WTC11 (cell line): ENCODE measurements at regions not wholly inside any gene's neighbourhood (a gene's known extent, or its start where the extent isn't known, plus 50 kb on each side); places are given as distances from the start of the nearest gene placed in this dataset.
A peak's percentile ranks its signal among the peaks of the same experiment; 100 is the strongest.

ENCODE experiments used
- ATAC-seq: fragments of 200-7000 bp; cut with Tn5 transposase; 2 replicates; pipeline ENCODE4 v1.10.0; 2021; ENCODE audit warnings: mild to moderate bottlenecking, moderate library complexity
- CTCF ChIA-PET: fragments of 300-600 bp; sonication (Branson Sonifier 250); formaldehyde crosslinking; loops from one replicate; lab custom pipeline; 2021; ENCODE audit warnings: antibody characterized with exemption; lab: Charles Lee
- POLR2A ChIA-PET: fragments of 350-600 bp; sonication (Branson Sonifier 250); formaldehyde crosslinking; loops from one replicate; lab custom pipeline; 2021; ENCODE audit warnings: antibody characterized with exemption; lab: Charles Lee
- DNase-seq: peaks from one replicate; pipeline ENCODE4 v3.0.0; 2021; ENCODE audit warnings: low spot score
- H3K27ac Mint-ChIP-seq: 2 replicates; pipeline ENCODE4 v1.8.0; 2021; ENCODE audit warnings: mixed read lengths
- H3K27me3 Mint-ChIP-seq: 2 replicates; pipeline ENCODE4 v1.8.0; 2021; ENCODE audit warnings: low read depth, mild to moderate bottlenecking, moderate library complexity, mixed read lengths
- H3K36me3 Mint-ChIP-seq: 2 replicates; pipeline ENCODE4 v1.8.0; 2021; ENCODE audit warnings: mixed read lengths
- H3K4me1 Mint-ChIP-seq: 2 replicates; pipeline ENCODE4 v1.8.0; 2022; ENCODE audit warnings: mixed read lengths
- H3K4me3 Mint-ChIP-seq: 2 replicates; pipeline ENCODE4 v1.8.0; 2021; ENCODE audit warnings: mild to moderate bottlenecking, moderate library complexity, mixed read lengths
- H3K9me3 Mint-ChIP-seq: 2 replicates; pipeline ENCODE4 v1.8.0; 2021; ENCODE audit warnings: mixed read lengths
- FOXJ3 ChIP-seq: sonication (generic); formaldehyde crosslinking; IDR thresholded peaks from 2 replicates; pipeline ENCODE4 v1.9.0; 2021; ENCODE audit warnings: missing genetic modification reagents, mild to moderate bottlenecking, borderline replicate concordance
- FOXP4 ChIP-seq: sonication (generic); formaldehyde crosslinking; IDR thresholded peaks from 2 replicates; pipeline ENCODE4 v1.8.0; 2022; ENCODE audit warnings: mild to moderate bottlenecking, missing genetic modification reagents
- HMGXB4 ChIP-seq: sonication (generic); formaldehyde crosslinking; IDR thresholded peaks from 2 replicates; pipeline ENCODE4 v1.8.1; 2023; ENCODE audit warnings: mild to moderate bottlenecking, moderate library complexity, missing genetic modification reagents
- JUN ChIP-seq: sonication (generic); formaldehyde crosslinking; IDR thresholded peaks from 2 replicates; pipeline ENCODE4 v1.8.0; 2023; ENCODE audit warnings: mild to moderate bottlenecking, missing genetic modification reagents
- KAT7 ChIP-seq: sonication (generic); formaldehyde crosslinking; IDR thresholded peaks from 2 replicates; pipeline ENCODE4 v1.8.1; 2023; ENCODE audit warnings: missing genetic modification reagents, mild to moderate bottlenecking, borderline replicate concordance
- MXD4 ChIP-seq: fragments of 250-450 bp; sonication (Bioruptor Pico); IDR thresholded peaks from 2 replicates; pipeline ENCODE4 v1.8.0; 2021; ENCODE audit warnings: mild to moderate bottlenecking, moderate library complexity, borderline replicate concordance
- NR2C2 ChIP-seq: sonication (generic); formaldehyde crosslinking; IDR thresholded peaks from 2 replicates; pipeline ENCODE4 v1.8.0; 2022; ENCODE audit warnings: mild to moderate bottlenecking, missing genetic modification reagents
- SOX15 ChIP-seq: fragments of 250-450 bp; sonication (Bioruptor Pico); IDR thresholded peaks from 2 replicates; pipeline ENCODE4 v1.9.0; 2021; ENCODE audit warnings: mild to moderate bottlenecking
- TEAD4 ChIP-seq: sonication (generic); formaldehyde crosslinking; IDR thresholded peaks from 2 replicates; pipeline ENCODE4 v1.8.0; 2022; ENCODE audit warnings: mild to moderate bottlenecking, missing genetic modification reagents
- ZBTB21 ChIP-seq: sonication (generic); formaldehyde crosslinking; IDR thresholded peaks from 2 replicates; pipeline ENCODE4 v1.8.1; 2023; ENCODE audit warnings: mild to moderate bottlenecking, missing genetic modification reagents, borderline replicate concordance
- ZNF232 ChIP-seq: sonication (generic); formaldehyde crosslinking; IDR thresholded peaks from 2 replicates; pipeline ENCODE4 v1.8.0; 2022; ENCODE audit warnings: mild to moderate bottlenecking, missing genetic modification reagents
- ZNF281 ChIP-seq: sonication (generic); formaldehyde crosslinking; IDR thresholded peaks from 2 replicates; pipeline ENCODE4 v1.8.0; 2023; ENCODE audit warnings: mild to moderate bottlenecking, missing genetic modification reagents
- ZNF396 ChIP-seq: fragments of 250-450 bp; sonication (Bioruptor Pico); IDR thresholded peaks from 2 replicates; pipeline ENCODE4 v1.8.0; 2021; ENCODE audit warnings: mild to moderate bottlenecking, moderate library complexity, borderline replicate concordance
- ZNF416 ChIP-seq: fragments of 250-450 bp; sonication (Bioruptor Pico); IDR thresholded peaks from 2 replicates; pipeline ENCODE4 v1.9.0; 2021; ENCODE audit warnings: mild to moderate bottlenecking, inconsistent platforms
- ZNF425 ChIP-seq: fragments of 250-450 bp; sonication (Bioruptor Pico); conservative IDR thresholded peaks from 2 replicates; pipeline ENCODE4 v1.9.0; 2021; ENCODE audit warnings: mild to moderate bottlenecking
- TF ChIP-seq, protein P1 (sequence below): fragments of 200-600 bp; IDR thresholded peaks from 2 replicates; pipeline ENCODE4 v1.8.0; 2022; ENCODE audit warnings: antibody characterized with exemption
- TF ChIP-seq, protein P2 (sequence below): fragments of 250-450 bp; sonication (Bioruptor Pico); IDR thresholded peaks from 2 replicates; pipeline ENCODE4 v1.9.0; 2021; ENCODE audit warnings: mild to moderate bottlenecking
- TF ChIP-seq, protein P3 (sequence below): sonication (generic); formaldehyde crosslinking; IDR thresholded peaks from 2 replicates; pipeline ENCODE4 v1.8.1; 2023; ENCODE audit warnings: mild to moderate bottlenecking, missing genetic modification reagents, moderate library complexity

GRCh38 chr2:217511850-217512249 lies 490.9 kb downstream of the TNS1 start:
- no peaks in the 10 kb centered on the region for H3K36me3 Mint-ChIP-seq
- peaks cover 4% of the 10 kb centered on the region; the same call in 1 of the 2 replicates for H3K9me3 Mint-ChIP-seq
- POLR2A ChIA-PET, result no interaction called here
- no peak overlapping the region for H3K27ac Mint-ChIP-seq
- CTCF ChIA-PET, result interaction anchor here (0.9 to 2.1 kb wide), 11 partner anchors 139 to 846 kb away, joined by 3 to 30 read pairs (median 10); no protein-coding TSS in a partner anchor
- ATAC-seq (no peak), DNase-seq (no peak)
- no peak overlapping the region for H3K4me3 Mint-ChIP-seq
- H3K27me3 Mint-ChIP-seq, result peaks cover 3% of the 10 kb centered on the region
- TF ChIP-seq KAT7 (CRISPR knock-in tag) (no peak), ZNF425 (CRISPR knock-in tag) (no peak), MXD4 (no peak), ZNF416 (no peak), TEAD4 (no peak), ZBTB21 (CRISPR knock-in tag) (no peak), SOX15 (CRISPR knock-in tag) (no peak), FOXP4 (CRISPR knock-in tag) (no peak), JUN (no peak), HMGXB4 (CRISPR knock-in tag) (no peak), FOXJ3 (CRISPR knock-in tag) (no peak)
- TF ChIP-seq, protein P1, sequence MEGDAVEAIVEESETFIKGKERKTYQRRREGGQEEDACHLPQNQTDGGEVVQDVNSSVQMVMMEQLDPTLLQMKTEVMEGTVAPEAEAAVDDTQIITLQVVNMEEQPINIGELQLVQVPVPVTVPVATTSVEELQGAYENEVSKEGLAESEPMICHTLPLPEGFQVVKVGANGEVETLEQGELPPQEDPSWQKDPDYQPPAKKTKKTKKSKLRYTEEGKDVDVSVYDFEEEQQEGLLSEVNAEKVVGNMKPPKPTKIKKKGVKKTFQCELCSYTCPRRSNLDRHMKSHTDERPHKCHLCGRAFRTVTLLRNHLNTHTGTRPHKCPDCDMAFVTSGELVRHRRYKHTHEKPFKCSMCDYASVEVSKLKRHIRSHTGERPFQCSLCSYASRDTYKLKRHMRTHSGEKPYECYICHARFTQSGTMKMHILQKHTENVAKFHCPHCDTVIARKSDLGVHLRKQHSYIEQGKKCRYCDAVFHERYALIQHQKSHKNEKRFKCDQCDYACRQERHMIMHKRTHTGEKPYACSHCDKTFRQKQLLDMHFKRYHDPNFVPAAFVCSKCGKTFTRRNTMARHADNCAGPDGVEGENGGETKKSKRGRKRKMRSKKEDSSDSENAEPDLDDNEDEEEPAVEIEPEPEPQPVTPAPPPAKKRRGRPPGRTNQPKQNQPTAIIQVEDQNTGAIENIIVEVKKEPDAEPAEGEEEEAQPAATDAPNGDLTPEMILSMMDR, result no peak
- TF ChIP-seq, protein P2, sequence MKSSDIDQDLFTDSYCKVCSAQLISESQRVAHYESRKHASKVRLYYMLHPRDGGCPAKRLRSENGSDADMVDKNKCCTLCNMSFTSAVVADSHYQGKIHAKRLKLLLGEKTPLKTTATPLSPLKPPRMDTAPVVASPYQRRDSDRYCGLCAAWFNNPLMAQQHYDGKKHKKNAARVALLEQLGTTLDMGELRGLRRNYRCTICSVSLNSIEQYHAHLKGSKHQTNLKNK (CRISPR knock-in tag), result no peak
- TF ChIP-seq, protein P3, sequence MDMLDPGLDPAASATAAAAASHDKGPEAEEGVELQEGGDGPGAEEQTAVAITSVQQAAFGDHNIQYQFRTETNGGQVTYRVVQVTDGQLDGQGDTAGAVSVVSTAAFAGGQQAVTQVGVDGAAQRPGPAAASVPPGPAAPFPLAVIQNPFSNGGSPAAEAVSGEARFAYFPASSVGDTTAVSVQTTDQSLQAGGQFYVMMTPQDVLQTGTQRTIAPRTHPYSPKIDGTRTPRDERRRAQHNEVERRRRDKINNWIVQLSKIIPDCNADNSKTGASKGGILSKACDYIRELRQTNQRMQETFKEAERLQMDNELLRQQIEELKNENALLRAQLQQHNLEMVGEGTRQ (CRISPR knock-in tag), result no peak
- peaks cover 15% of the 10 kb centered on the region for H3K4me1 Mint-ChIP-seq

DNA sequence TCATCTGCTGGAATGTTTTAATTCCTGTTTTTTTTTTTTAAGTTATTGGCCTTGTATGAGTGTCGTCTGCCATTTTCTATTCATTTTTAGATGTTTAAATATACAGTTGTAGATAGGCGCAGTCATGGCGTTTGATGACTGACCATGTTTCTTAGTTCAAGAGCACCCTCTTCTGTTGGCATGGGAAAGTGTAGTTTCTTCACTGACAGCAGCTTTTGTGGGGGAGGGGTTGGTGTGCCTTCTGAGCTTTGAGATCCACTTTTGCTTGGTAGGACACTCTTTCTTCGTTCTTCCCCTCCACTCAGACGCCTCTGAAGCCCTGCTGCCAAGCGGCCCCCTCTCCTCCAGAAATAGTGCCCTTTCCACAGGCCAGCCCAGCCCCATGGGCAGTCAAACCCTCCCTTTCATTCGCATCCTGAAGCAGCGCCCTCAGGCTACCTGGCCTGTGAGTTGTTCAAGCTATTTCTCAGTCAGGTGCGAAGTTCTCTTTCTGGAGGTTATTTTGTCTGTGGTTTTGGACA lies 492.0 kb downstream of the TNS1 start:
- DNase-seq, result peak; percentile 58
- ATAC-seq, result peak; percentile 93
- Mint-ChIP-seq H3K36me3 (no peaks in the 10 kb centered on the region), H3K9me3 (peaks cover 4% of the 10 kb centered on the region; the same call in 1 of the 2 replicates), H3K27me3 (peaks cover 3% of the 10 kb centered on the region), H3K27ac (no peak overlapping the region), H3K4me3 (peak overlapping the region; percentile 57), H3K4me1 (peaks cover 15% of the 10 kb centered on the region)
- POLR2A ChIA-PET, result interaction anchor here (0.6 to 0.7 kb wide), 3 partner anchors 494 to 808 kb away, joined by 3 to 8 read pairs (median 8); no protein-coding TSS in a partner anchor
- CTCF ChIA-PET, result interaction anchor here (0.6 to 2.1 kb wide), 39 partner anchors 10 to 848 kb away, joined by 3 to 30 read pairs (median 4); partner anchors contain the start of gene IGFBP5
- TF ChIP-seq, protein P1, result peak; percentile 55
- TF ChIP-seq ZNF281 (CRISPR knock-in tag) (peak; percentile 62; the same call in 1 of the 2 replicates), ZNF232 (CRISPR knock-in tag) (no peak), JUN (no peak), NR2C2 (no peak), ZNF396 (CRISPR knock-in tag) (no peak)
